HEK293 (cell line): ENCODE measurements at regions not wholly inside any gene's neighbourhood (a gene's known extent, or its start where the extent isn't known, plus 50 kb on each side); places are given as distances from the start of the nearest gene placed in this dataset.

Experiments used
- CTCF ChIA-PET: fragments of 350-600 bp; formaldehyde crosslinking; extraction: SDS; loops from one replicate; lab custom pipeline; 2021; ENCODE audit warnings: antibody characterized with exemption; lab: Yijun Ruan, JAX
- POLR2A ChIA-PET: fragments of 300-600 bp; formaldehyde crosslinking; extraction: SDS; loops from one replicate; lab custom pipeline; 2020; ENCODE audit warnings: antibody characterized with exemption, inconsistent platforms; lab: Yijun Ruan, JAX
- H3K27ac ChIP-seq: fragments of 200-500 bp; sonication (Bioruptor generic); 2 replicates; pipeline ENCODE4 v1.5.1; 2014; ENCODE audit warnings: low read depth, low read length, control low read depth, inconsistent platforms; ENCODE audit errors: extremely low read depth
- H3K36me3 ChIP-seq, 2 experiments: fragments of 200-500 bp in 1 of 2; sonication (Bioruptor generic) in 1 of 2; 1 replicate in 1 of 2; 2 replicates in 1 of 2; pipeline ENCODE4 v1.5.1; 2014 to 2017; ENCODE audit warnings: inconsistent platforms in 2 of 2, low read length in 2 of 2; ENCODE audit not compliant: control insufficient read depth in 2 of 2, insufficient read depth in 1 of 2
- H3K4me1 ChIP-seq: fragments of 200-500 bp; sonication (Bioruptor generic); 2 replicates; pipeline ENCODE4 v1.5.1; 2014; ENCODE audit warnings: mild to moderate bottlenecking, low read length, inconsistent platforms; ENCODE audit not compliant: control insufficient read depth, insufficient read depth
- H3K4me3 ChIP-seq: 2 replicates; pipeline ENCODE4 v1.5.1; 2011; ENCODE audit warnings: low read depth, mild to moderate bottlenecking, control low read depth, low read length, moderate library complexity
- H3K9me3 ChIP-seq: fragments of 200-500 bp; sonication (Bioruptor generic); 2 replicates; pipeline ENCODE4 v1.5.1; 2014; ENCODE audit warnings: low read depth, low read length, inconsistent platforms; ENCODE audit not compliant: control insufficient read depth, insufficient read depth
- GLI2 ChIP-seq: fragments of 450-650 bp; formaldehyde crosslinking; IDR thresholded peaks from 2 replicates; pipeline ENCODE4; 2017; ENCODE audit warnings: missing biosample characterization, missing genetic modification characterization, low read depth, borderline replicate concordance
- KLF1 ChIP-seq: fragments of 450-650 bp; formaldehyde crosslinking; IDR thresholded peaks from 2 replicates; pipeline ENCODE4 v1.5.1; 2016; ENCODE audit warnings: missing biosample characterization, missing genetic modification characterization
- REPIN1 ChIP-seq: fragments of 450-650 bp; formaldehyde crosslinking; IDR thresholded peaks from 2 replicates; pipeline ENCODE4 v1.5.1; 2017; ENCODE audit warnings: missing biosample characterization, missing genetic modification characterization, low read depth
- SP7 ChIP-seq: fragments of 450-650 bp; formaldehyde crosslinking; IDR thresholded peaks from 2 replicates; pipeline ENCODE4 v1.5.1; 2016; ENCODE audit warnings: missing biosample characterization, missing genetic modification characterization
- ZBTB1 ChIP-seq: fragments of 450-650 bp; formaldehyde crosslinking; IDR thresholded peaks from 2 replicates; pipeline ENCODE4 v1.5.1; 2016; ENCODE audit warnings: missing biosample characterization, missing genetic modification characterization
- ZBTB11 ChIP-seq: fragments of 450-650 bp; formaldehyde crosslinking; conservative IDR thresholded peaks from 2 replicates; pipeline ENCODE4 v1.5.1; 2016; ENCODE audit warnings: low read depth, missing biosample characterization, missing genetic modification characterization
- ZFP41 ChIP-seq: fragments of 450-650 bp; formaldehyde crosslinking; IDR thresholded peaks from 2 replicates; pipeline ENCODE4 v1.5.1; 2016; ENCODE audit warnings: missing biosample characterization, missing genetic modification characterization, borderline replicate concordance
- ZNF132 ChIP-seq: fragments of 450-650 bp; formaldehyde crosslinking; IDR thresholded peaks from 2 replicates; pipeline ENCODE4 v1.5.1; 2017; ENCODE audit warnings: missing biosample characterization, missing genetic modification characterization, borderline replicate concordance
- ZNF175 ChIP-seq: fragments of 450-650 bp; formaldehyde crosslinking; IDR thresholded peaks from 2 replicates; pipeline ENCODE4 v1.5.1; 2016; ENCODE audit warnings: missing biosample characterization, missing genetic modification characterization
- ZNF223 ChIP-seq: fragments of 450-650 bp; formaldehyde crosslinking; IDR thresholded peaks from 2 replicates; pipeline ENCODE4 v1.5.1; 2016; ENCODE audit warnings: missing biosample characterization, missing genetic modification characterization
- ZNF366 ChIP-seq: fragments of 450-650 bp; formaldehyde crosslinking; conservative IDR thresholded peaks from 2 replicates; pipeline ENCODE4 v1.5.1; 2016; ENCODE audit warnings: missing biosample characterization, missing genetic modification characterization
- ZNF404 ChIP-seq: fragments of 450-650 bp; formaldehyde crosslinking; IDR thresholded peaks from 2 replicates; pipeline ENCODE4 v1.5.1; 2017; ENCODE audit warnings: missing biosample characterization, missing genetic modification characterization
- ZNF473 ChIP-seq: fragments of 450-650 bp; formaldehyde crosslinking; IDR thresholded peaks from 2 replicates; pipeline ENCODE4 v1.5.1; 2017; ENCODE audit warnings: missing biosample characterization, missing genetic modification characterization
- ZNF544 ChIP-seq: fragments of 450-650 bp; formaldehyde crosslinking; IDR thresholded peaks from 2 replicates; pipeline ENCODE4 v1.5.0; 2017; ENCODE audit warnings: missing biosample characterization, missing genetic modification characterization
- ZNF639 ChIP-seq: fragments of 450-650 bp; formaldehyde crosslinking; IDR thresholded peaks from 2 replicates; pipeline ENCODE4 v1.5.1; 2016; ENCODE audit warnings: missing biosample characterization, missing genetic modification characterization
- ZNF76 ChIP-seq: fragments of 450-650 bp; formaldehyde crosslinking; IDR thresholded peaks from 2 replicates; pipeline ENCODE4; 2016; ENCODE audit warnings: low read depth, missing biosample characterization, missing genetic modification characterization, borderline replicate concordance
- ZNF776 ChIP-seq: fragments of 450-650 bp; formaldehyde crosslinking; IDR thresholded peaks from 2 replicates; pipeline ENCODE4 v1.5.0; 2017; ENCODE audit warnings: missing biosample characterization, missing genetic modification characterization, borderline replicate concordance
- TF ChIP-seq, protein P1 (sequence below): fragments of 450-650 bp; formaldehyde crosslinking; IDR thresholded peaks from 2 replicates; pipeline ENCODE4 v1.5.1; 2016; ENCODE audit warnings: missing biosample characterization, missing genetic modification characterization
- TF ChIP-seq, protein P2 (sequence below): fragments of 450-650 bp; formaldehyde crosslinking; IDR thresholded peaks from 2 replicates; pipeline ENCODE4 v1.5.1; 2016; ENCODE audit warnings: missing biosample characterization, missing genetic modification characterization
- TF ChIP-seq, protein P3 (sequence below): fragments of 450-650 bp; formaldehyde crosslinking; IDR thresholded peaks from 2 replicates; pipeline ENCODE4 v1.5.1; 2016; ENCODE audit warnings: missing biosample characterization, missing genetic modification characterization
- TF ChIP-seq, protein P4 (sequence below): fragments of 450-650 bp; formaldehyde crosslinking; IDR thresholded peaks from 2 replicates; pipeline ENCODE4 v1.5.1; 2016; ENCODE audit warnings: missing biosample characterization, missing genetic modification characterization, borderline replicate concordance

DNA sequence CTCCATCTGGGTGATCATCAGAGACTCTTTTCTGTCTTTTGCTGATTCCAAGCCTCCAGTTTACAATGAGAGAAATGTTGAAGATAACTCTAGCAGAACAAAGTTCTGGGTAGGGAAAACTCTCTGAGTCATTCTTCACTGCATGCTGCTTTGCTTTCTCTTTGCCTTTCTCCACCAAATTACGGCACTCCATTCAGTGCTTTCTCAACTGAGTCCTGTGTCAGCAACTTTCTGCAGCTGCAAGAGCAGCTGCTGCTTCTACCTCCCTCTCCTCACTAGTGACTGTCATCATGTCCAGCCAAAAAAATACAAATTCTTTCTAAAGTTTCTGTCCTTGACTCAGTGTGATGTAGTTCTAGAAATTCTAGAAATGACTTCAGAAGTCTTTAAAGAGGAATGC lies 953.8 kb downstream of the IGSF11 start:
- H3K4me1 ChIP-seq: no peaks in the 10 kb centered on the region
- ChIA-PET CTCF (no interaction called here), POLR2A (no interaction called here)
- H3K9me3 ChIP-seq: no peaks in the 10 kb centered on the region
- no peaks in the 10 kb centered on the region for H3K36me3 ChIP-seq
- no peak overlapping the region for H3K4me3 ChIP-seq
- H3K27ac ChIP-seq: no peak overlapping the region
- TF ChIP-seq ZBTB11 (no peak), GLI2 (tag by site-specific recombination) (no peak), ZNF544 (tag by site-specific recombination) (no peak)
- TF ChIP-seq, protein P1, sequence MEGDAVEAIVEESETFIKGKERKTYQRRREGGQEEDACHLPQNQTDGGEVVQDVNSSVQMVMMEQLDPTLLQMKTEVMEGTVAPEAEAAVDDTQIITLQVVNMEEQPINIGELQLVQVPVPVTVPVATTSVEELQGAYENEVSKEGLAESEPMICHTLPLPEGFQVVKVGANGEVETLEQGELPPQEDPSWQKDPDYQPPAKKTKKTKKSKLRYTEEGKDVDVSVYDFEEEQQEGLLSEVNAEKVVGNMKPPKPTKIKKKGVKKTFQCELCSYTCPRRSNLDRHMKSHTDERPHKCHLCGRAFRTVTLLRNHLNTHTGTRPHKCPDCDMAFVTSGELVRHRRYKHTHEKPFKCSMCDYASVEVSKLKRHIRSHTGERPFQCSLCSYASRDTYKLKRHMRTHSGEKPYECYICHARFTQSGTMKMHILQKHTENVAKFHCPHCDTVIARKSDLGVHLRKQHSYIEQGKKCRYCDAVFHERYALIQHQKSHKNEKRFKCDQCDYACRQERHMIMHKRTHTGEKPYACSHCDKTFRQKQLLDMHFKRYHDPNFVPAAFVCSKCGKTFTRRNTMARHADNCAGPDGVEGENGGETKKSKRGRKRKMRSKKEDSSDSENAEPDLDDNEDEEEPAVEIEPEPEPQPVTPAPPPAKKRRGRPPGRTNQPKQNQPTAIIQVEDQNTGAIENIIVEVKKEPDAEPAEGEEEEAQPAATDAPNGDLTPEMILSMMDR (tag by site-specific recombination): no peak
- TF ChIP-seq, protein P2, sequence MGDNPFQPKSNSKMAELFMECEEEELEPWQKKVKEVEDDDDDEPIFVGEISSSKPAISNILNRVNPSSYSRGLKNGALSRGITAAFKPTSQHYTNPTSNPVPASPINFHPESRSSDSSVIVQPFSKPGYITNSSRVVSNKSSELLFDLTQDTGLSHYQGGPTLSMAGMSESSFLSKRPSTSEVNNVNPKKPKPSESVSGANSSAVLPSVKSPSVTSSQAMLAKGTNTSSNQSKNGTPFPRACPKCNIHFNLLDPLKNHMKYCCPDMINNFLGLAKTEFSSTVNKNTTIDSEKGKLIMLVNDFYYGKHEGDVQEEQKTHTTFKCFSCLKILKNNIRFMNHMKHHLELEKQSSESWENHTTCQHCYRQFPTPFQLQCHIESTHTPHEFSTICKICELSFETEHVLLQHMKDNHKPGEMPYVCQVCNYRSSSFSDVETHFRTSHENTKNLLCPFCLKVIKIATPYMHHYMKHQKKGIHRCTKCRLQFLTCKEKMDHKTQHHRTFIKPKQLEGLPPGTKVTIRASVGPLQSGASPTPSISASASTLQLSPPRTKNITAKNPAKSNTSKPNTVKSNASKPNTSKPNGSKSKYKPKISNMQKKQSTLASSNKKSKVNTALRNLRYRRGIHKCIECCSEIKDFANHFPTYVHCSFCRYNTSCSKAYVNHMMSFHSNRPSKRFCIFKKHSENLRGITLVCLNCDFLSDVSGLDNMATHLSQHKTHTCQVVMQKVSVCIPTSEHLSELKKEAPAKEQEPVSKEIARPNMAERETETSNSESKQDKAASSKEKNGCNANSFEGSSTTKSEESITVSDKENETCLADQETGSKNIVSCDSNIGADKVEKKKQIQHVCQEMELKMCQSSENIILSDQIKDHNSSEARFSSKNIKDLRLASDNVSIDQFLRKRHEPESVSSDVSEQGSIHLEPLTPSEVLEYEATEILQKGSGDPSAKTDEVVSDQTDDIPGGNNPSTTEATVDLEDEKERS (tag by site-specific recombination): no peak

- ChIA-PET CTCF (no interaction called here), POLR2A (no interaction called here)
- no peaks in the 10 kb centered on the region for H3K4me1 ChIP-seq
- no peak overlapping the region for H3K27ac ChIP-seq
- no peak overlapping the region for H3K4me3 ChIP-seq
- no peaks in the 10 kb centered on the region for H3K36me3 ChIP-seq
- H3K9me3 ChIP-seq: no peaks in the 10 kb centered on the region
- no peak for TF ChIP-seq ZNF76 (tag by site-specific recombination)
- no peak for TF ChIP-seq ZNF223 (tag by site-specific recombination)
- TF ChIP-seq ZNF175 (tag by site-specific recombination): no peak
- no peak for TF ChIP-seq ZNF639 (tag by site-specific recombination)
- no peak for TF ChIP-seq KLF1 (tag by site-specific recombination)
- no peak for TF ChIP-seq REPIN1 (tag by site-specific recombination)
- TF ChIP-seq ZFP41 (tag by site-specific recombination): no peak
- no peak for TF ChIP-seq ZNF132 (tag by site-specific recombination)
- TF ChIP-seq, protein P3, sequence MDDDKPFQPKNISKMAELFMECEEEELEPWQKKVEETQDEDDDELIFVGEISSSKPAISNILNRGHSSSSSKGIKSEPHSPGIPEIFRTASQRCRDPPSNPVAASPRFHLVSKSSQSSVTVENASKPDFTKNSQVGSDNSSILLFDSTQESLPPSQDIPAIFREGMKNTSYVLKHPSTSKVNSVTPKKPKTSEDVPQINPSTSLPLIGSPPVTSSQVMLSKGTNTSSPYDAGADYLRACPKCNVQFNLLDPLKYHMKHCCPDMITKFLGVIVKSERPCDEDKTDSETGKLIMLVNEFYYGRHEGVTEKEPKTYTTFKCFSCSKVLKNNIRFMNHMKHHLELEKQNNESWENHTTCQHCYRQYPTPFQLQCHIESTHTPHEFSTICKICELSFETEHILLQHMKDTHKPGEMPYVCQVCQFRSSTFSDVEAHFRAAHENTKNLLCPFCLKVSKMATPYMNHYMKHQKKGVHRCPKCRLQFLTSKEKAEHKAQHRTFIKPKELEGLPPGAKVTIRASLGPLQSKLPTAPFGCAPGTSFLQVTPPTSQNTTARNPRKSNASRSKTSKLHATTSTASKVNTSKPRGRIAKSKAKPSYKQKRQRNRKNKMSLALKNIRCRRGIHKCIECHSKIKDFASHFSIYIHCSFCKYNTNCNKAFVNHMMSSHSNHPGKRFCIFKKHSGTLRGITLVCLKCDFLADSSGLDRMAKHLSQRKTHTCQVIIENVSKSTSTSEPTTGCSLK (tag by site-specific recombination): no peak
- TF ChIP-seq ZNF366 (tag by site-specific recombination): no peak
- no peak for TF ChIP-seq ZNF473 (tag by site-specific recombination)
- TF ChIP-seq ZNF404 (tag by site-specific recombination): no peak
- TF ChIP-seq ZNF776 (tag by site-specific recombination): no peak
- no peak for TF ChIP-seq SP7 (tag by site-specific recombination)
- no peak for TF ChIP-seq ZBTB1 (tag by site-specific recombination)
- TF ChIP-seq, protein P4, sequence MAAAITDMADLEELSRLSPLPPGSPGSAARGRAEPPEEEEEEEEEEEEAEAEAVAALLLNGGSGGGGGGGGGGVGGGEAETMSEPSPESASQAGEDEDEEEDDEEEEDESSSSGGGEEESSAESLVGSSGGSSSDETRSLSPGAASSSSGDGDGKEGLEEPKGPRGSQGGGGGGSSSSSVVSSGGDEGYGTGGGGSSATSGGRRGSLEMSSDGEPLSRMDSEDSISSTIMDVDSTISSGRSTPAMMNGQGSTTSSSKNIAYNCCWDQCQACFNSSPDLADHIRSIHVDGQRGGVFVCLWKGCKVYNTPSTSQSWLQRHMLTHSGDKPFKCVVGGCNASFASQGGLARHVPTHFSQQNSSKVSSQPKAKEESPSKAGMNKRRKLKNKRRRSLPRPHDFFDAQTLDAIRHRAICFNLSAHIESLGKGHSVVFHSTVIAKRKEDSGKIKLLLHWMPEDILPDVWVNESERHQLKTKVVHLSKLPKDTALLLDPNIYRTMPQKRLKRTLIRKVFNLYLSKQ: no peak
Observed at GRCh38 chr3:118088696-118089095, 946.0 kb downstream of the IGSF11 start.
